GM21717 (cell line): ENCODE measurements at regions not wholly inside any gene's neighbourhood (a gene's known extent, or its start where the extent isn't known, plus 50 kb on each side); places are given as distances from the start of the nearest gene placed in this dataset.
"Not testable (repeated sequence)": the region's sequence is repeated elsewhere in the genome, so short reads cannot be mapped to it uniquely, and the experiment has no call there.

Source experiments
- ATAC-seq: cut with Tn5 transposase; IDR thresholded peaks from one replicate; pipeline ENCODE4 v1.9.1; 2021; ENCODE audit warnings: mild to moderate bottlenecking, moderate library complexity; ENCODE audit not compliant: unreplicated experiment

DNA sequence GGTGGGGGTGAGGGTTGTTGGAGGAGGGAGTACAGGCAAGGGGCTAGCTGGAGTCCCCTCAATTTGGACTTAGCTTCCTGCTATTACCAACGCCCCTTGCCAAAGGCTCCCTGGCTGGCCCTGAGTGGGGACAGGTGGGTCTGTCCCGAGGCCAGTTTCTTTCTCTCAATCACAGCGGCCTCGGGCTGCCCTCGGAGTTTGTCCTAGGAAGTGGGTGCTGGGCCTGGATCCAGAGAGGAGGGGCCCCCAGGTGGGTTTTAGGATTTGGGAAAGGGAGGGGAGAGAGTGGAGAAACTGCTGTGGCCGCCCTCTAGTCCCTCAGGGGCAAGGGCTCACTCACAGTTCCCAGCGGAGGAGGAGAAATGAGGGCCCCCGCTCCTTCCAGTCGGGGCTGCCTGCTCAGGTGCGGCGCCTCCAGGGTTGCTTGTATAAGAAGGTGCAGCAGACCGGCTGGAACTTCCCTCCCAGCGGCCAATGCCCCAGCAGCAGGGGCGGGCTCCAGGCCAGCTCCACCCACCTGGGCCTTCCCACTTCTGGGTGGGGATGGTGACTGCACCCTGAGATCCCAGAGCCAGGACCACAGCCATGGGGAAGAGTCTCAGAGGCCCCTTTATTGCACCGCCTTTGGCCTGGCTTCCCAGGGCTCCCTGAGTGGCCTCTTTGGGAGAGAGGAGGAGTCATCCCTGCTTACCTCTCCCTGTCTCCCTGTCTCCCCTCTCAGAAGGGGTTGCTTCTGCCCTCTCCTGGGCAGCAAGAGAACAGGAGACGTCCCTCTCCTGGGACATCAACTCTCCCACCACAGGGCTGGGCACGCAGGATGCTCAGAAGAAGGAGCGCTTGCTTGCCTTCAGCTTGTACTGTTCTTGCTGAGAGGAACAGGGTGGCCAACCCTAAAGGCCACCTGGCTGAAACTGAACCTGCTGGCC, 112.0 kb upstream of the SMURF2 start:
- no peak for ATAC-seq

DNA sequence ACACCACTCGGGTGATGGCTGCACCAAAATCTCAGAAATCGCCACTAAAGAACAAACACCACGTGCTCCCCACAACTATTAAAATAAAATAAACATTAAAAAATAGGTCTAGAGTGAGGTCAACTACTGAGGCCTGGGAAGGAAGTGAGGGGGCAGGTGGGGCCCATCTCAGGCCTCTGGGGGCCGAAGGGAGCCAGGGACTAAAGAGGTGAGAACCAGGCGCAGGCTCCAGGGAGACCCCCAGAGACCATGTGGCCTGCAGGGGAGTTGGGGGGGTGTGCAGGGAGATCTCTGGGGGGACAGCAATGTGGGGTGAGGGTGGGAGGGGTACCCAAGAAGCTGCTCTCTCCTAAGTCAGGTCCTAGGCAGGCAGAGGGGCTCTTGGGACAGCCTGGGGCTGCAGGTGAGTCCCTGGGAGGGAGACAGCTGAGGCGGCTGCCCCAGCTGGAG, 111.3 kb upstream of the SMURF2 start:
- ATAC-seq, result no peak

DNA sequence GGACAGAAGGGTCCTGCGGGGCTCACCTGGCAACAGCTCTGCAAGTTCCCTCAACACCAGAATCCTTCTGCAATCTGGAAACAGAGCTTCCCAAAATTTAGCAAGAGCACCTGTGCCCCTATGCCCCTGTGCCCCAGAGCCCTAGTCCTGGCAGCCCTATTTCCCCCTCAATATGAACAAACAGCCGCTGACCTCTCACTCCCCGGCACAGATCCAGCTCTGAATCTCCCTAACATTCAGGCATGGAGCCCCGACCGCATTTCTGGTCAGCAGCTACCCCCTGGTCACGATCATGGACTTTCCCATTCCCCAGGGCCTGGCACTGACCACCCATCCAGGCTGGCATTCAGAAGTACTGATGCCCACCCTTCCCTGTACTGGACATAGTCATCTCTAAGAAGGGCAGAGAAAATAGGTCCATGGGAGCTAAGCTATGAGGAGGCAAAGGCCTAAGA, 110.8 kb upstream of the SMURF2 start:
- no peak for ATAC-seq

DNA sequence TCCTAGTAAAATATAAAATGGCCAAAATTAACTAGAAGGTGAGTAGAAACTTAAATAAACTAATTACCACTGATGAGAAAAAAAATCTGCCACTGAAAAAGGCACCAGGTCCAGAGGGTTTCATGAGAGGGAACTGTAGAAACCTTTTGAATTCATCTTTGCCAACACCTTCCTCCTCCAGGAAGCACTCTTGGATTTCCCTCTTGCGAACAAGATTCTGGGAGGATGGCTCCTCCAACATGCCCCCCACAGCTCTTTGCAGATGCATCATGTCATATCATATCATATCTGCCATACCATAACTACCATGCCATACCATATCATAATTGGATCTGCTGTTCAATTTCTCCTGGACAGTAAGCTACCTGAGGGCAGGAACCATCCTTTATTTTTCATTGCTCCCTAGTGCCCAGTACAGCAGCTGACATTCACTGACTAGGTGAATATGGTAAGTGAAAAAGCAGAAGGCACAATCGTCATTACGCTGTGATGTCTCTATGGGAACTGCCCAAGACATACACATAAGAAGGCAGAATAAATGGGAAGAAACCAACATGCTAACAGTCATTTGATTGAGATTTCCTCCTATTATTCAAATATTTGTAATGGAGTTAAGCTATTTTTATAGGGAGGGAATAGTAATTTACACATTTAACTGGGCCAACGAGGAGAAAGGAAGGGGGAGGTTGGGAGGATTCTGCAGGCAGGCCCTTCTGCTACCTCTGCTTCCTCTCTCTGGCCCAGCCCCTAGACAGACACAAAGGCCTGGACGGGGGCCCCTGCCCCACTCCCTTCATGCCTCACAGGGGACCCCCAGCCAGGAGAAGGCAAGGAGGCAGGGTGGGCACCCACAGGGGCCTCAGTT, 110.1 kb upstream of the SMURF2 start:
- no peak for ATAC-seq

DNA sequence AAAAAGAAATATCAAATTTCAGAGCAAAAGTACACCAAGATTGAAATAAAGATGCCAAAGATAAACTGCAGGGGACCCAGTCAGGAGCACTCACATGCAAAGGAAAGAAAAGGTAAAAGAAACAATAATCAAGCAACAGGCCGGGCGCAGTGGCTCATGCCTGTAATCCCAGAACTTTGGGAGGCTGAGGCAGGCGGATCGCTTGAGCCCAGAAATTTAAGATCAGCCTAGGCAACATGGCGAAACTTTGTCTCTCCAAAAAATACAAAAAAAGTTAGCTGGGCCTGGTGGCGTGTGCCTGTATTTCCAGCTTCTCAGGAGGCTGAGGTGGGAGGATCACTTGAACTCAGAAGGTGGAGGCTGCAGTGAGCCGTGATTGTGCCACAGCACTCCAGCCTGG, 107.6 kb upstream of the SMURF2 start:
- no peak for ATAC-seq

DNA sequence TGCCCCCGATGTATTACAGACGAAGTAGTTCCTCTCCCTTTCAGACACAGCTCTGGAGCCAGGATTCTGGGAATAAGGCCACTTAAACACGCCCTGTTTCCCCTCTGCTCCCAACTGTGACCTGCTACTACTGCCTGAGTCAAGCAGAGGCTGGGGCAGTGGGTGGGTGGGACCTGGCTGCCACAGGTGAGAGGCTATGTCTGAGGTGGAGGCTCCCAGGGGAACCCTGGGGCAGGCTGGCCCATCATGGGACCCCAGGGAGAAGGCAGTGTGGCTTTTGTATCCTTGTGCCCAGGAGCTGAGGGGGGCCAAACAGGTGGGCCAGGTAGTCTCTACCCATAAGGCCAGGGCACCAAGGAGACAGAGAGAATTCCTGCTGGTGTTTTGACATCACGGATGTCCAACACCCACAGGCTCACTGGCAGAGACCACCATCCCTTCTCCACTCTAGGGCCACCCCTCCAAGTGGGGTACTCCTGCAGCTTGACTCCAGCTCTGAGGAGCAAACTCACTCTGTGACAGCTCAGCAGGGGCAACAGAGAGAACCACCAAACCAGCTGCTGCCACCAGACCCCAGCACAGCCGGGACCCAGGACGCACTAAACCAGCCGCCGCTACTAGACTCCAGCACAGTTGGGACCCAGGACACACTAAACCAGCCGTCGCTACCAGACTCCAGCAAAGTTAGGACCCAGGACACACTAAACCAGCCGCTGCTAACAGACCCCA, 105.3 kb upstream of the SMURF2 start:
- no peak for ATAC-seq

DNA sequence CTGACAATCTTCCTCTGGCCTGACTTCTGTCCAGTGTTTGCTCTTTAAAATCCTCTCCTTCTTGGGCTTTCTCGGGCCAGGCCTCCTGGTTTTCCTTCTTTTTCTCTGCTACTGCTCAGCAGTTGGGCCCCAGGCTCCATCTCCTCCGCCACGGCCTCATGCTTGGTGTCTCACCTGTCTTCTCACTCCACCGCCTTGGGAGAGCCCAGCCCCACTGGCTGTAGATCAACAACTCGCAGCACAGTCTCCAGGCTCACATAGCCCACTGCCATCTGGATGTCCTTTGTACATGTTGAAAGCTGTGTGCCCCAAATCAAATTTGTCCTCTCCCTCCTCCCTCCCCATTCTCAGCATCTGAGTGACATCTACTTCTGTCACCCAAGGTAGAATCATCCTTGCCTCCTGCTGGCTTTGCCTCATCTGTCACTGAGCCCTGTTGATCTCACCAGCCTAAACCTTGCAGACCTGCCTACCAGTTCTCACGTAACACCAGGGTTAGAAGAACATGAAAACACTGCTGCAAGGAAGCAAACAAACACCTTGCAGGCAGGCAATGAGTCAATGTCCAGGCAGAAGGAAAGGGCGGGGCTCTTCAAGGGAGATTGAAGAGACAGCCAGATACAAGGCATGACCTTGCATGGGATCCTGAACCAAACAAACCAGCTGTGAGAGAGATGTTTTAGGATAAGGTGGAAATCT, 103.2 kb upstream of the SMURF2 start:
- ATAC-seq, result no peak

DNA sequence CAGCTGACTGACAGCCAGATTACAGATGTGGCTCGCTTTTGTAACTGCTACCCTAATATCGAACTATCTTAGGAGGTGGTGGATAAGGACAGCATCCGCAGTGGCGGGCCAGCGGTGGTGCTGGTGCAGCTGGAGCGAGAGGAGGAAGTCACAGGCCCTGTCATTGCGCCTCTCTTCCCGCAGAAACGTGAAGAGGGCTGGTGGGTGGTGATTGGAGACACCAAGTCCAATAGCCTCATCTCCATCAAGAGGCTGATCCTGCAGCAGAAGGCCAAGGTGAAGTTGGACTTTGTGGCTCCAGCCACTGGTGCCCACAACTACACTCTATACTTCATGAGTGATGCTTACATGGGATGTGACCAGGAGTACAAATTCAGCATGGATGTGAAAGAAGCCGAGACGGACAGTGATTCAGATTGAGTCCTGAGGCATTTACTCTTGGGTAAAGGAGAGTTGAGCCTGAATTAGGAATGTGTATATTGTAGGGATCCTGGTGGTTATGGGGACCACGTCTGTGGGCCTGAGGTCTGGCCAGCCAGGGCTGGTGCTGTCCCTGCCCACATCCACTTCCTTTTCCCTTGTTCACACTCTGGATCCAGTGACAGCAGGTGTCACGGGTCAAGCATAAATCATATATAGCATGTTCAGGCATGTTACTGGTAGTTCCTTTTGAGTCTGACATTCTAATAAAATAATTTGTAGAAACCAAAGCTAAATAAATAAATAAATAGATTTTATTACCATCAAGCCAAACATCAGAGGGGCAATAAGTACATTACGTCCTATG, 89.0 kb upstream of the SMURF2 start:
- no peak for ATAC-seq

DNA sequence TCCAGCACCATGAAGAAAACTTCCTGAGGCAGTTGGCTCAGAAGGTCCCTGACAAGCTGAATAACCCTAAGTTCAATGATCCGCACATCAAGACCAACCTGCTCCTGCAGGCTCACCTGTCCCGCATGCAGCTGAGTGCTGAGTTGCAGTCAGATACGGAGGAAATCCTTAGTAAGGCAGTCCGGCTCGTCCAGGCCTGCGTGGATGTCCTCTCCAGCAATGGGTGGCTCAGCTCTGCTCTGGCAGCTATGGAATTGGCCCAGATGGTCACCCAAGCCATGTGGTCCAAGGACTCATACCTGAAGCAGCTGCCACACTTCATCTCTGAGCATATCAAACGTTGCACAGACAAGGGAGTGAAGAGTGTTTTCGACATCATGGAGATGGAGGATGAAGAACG, 88.4 kb upstream of the SMURF2 start:
- no peak for ATAC-seq

DNA sequence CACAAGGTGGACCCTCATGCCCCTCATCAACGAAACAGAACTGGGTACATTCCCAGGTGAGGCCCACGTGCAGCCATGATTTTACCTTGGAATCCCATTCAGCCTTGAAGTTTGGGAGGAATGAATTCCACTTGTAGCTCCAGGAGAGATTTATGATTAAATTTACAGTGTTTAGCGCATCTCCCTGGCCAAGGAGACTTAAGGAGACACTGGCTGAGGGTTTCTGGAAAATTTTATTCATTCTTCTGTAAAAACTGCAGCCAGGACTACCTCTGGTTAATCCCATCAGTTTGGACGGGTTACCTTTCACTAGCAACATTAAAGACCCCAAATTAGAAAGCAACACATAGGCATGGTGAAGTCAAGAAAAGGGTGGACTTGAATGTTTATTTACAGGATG, 87.2 kb upstream of the SMURF2 start:
- ATAC-seq, result no peak

DNA sequence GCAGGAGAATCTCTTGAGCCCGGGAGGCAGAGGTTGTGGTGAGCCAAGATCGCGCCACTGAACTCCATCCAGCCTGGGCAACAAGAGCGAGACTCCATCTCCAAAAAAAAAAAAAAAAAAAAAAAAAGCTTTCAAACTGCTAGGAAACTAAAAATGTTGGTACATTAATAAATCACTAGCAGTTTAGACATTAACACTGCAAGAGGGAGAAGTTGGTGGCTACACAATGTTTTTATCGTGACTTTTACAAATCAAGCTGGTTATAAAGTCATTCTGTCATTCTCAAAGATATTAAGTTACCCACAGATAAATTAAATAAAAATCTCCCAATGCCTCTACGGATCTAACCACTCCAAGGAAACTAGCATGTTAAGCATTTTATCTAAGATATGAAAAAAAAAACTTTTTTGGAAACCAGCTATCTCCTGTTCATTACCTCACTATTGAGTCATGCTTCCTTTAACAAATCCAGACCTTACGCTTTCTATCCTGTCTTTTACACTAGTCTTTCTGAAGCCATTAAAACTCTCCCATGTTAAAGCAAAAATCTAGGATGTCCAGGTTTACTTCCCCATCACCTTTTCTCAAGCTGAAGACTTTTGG, 85.9 kb upstream of the SMURF2 start:
- ATAC-seq, result no peak

DNA sequence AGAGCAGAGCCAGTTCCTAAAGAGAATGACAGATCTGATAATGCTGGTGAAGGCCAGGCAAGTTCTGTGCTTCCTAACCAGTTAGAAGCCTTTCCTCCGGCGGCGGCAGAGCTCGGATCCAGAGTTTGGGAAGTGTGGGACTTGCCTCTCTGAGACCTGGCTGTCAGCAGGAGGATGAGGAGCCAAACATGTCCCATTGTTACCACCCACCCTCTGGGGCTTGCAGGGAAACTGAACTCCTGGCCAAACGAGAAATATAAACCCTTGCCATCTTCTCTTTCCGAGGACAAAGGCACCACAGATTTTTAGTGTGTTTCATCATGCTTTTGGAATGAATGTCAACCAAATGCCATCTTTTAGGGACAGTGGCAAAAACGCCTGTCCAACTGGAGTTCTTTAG, 80.2 kb upstream of the SMURF2 start:
- no peak for ATAC-seq

DNA sequence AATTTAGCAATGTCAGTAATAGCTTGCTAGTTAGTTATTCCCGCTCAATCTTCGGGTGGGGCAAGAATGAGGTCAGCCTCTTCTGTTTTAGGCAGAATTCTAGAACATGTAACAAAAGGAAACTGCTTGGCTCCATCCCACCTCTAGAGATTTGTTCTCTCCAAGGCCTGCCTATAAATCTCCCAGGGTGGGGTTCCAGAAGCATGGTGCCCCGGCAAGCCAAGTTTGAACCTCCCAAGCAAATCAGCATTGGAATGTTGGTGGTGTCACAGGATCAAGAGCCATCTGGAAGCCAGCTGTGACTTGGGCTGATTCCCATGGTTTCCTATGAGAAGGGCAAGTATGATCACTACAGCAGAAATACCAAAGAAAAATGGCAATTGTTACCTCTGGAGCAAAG, 79.8 kb upstream of the SMURF2 start:
- ATAC-seq, result not testable (repeated sequence)

DNA sequence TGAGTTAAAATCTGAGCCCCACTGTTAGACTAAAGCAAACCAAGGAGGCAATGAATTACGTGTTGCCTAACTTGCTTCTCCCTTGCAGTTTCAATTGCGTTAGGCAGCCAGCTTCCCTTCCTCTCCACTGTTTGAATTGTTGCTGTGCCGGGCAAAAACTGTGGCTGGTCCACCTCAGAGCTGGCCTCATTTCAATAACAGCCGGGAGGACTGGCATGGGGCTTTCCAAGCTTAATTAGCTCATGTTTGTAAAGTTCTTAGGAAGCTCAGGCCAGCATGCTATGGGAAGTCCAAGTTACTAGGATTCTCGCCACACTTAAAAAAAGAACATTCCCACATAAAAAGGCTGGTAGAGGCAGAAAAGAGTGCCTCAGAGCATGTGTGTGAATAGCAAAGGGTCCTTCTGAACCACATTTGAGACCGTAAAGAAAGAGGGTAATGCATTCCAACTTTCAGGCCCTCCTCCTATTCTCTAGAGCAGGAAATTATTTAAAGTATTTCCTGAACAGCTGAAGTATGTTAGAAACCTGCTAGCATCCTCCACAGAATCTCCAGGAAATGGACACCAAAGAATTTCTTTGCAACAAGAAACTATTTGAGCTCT, 79.0 kb upstream of the SMURF2 start:
- no peak for ATAC-seq

DNA sequence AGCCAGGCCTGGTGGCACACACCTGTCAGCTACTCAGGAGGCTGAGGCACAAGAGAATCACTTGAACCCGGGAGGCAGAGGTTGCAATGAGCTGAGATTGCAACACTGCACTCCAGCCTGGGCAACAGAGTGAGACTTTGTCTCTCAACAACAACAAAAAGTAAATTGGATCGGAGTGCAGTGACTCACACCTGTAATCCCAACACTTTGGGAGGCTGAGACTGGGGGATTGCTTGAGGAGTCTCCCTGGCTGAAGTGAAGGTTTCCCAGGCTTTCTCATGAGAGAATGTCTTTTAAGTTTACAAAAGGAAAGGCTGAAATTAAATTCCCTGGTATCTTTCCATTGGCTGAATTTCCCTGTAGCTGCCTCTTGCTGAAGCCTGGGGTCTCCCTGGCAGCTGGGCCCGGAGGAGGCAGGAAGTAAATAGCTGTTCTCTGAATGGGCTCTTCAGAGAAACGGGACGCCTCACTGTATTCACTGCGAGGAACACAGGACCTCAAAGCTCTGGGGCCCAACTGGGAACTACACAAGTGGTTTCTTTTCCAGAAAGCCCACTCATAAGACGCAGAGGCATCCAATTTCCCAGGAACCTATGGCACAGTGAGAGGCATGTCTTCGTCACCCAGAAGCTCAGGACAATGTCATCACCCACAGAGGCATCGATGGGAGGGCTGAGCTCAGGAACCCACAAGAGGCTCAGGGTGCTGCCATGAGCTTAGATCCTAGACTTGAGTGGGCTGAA, 77.4 kb upstream of the SMURF2 start:
- no peak for ATAC-seq

DNA sequence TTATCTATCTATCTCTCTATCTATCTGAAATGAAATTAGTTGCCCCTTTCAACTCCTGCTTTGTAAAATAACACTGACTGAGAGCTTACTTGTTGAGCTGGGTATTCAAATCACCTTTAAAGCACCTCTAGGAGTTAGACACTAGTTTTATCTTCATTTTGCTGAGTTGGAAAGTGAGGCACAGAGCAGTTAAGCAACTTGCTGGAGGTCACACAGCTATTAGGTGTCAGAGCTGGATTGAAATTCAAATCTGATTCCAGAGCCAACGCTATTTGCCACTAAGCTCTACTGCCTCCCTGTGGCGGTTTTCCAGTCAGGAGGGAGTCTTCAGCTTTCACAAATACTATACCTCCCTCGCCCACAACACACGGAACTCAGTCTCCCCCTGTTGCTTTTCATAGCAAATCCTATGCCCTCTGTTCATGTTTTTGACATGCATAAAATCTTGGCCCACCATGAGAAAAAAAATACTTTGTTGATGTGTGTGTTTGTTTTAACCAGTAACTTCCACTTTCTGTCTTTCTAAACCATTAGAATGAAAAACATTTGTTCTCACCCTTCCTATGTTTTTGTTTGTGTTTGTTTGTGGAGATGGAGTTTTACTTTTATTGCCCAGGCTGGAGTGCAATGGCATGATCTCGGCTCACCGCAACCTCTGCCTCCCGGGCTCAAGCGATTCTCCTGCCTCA, 74.8 kb upstream of the SMURF2 start:
- ATAC-seq, result no peak

DNA sequence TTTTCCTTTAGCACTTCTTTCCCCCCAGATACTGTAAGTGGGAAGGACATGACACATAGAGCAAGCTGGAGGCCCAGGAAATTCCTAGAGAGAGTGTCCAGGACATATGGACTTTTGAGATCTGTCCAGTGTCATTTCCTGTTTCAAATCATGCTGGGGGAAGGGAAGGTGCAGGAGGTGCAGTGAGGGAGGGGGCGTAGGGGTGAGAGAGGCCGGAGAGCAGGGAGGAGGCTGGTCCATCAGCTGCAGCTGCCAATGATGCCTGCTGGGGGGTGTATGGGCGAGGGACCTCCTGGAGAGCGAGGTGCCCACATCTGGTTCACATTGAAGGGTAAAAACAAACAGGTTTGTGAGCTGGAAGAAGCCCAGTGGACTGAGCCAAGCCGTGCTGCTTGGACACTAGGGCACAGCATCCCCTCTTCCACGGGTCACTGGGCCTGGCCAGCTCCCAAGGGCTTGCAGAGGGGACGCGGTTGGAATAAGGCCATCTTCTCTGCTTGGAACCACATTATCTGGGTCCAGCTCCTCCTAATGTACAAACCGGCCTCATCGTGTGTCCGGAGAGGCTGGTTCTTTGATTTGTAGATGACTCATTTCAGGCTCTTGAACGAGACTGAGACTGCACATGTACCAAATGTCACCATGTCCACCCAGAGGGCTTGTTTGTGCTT, 70.4 kb upstream of the SMURF2 start:
- no peak for ATAC-seq
